CD4-positive, alpha-beta T cell treated with Interleukin-2 at 100 ng/mL for 4 hours (primary cell): ENCODE measurements at regions not wholly inside any gene's neighbourhood (a gene's known extent, or its start where the extent isn't known, plus 50 kb on each side); places are given as distances from the start of the nearest gene placed in this dataset.
"Not testable (repeated sequence)": the region's sequence is repeated elsewhere in the genome, so short reads cannot be mapped to it uniquely, and the experiment has no call there.

Experiments
- DNase-seq: peaks from one replicate; pipeline ENCODE4 v3.0.0-alpha.2; 2020; ENCODE audit warnings: low spot score

- not testable (repeated sequence) for DNase-seq
These were observed 136.4 kb upstream of the AFDN start for GRCh38 chr6:167690167-167690922.

GRCh38 chr6:167690931-167691330 is 135.8 kb upstream of the AFDN start:
- no peak for DNase-seq

GRCh38 chr6:167691533-167692312 is 135.0 kb upstream of the AFDN start:
- no peak for DNase-seq

GRCh38 chr6:167693478-167693877 is 133.2 kb upstream of the AFDN start:
- not testable (repeated sequence) for DNase-seq

GRCh38 chr6:167695831-167696230 is 130.9 kb upstream of the AFDN start:
- no peak for DNase-seq

- DNase-seq: no peak
These were observed 130.4 kb upstream of the AFDN start for GRCh38 chr6:167696296-167696695.

GRCh38 chr6:167697316-167697715 is 129.4 kb upstream of the AFDN start:
- no peak for DNase-seq

- DNase-seq: no peak
These were observed 128.2 kb upstream of the AFDN start for GRCh38 chr6:167698540-167698939.

GRCh38 chr6:167699141-167699931 is 127.4 kb upstream of the AFDN start:
- peak; percentile 41 for DNase-seq

GRCh38 chr6:167700199-167700598 is 126.5 kb upstream of the AFDN start:
- DNase-seq: no peak

- DNase-seq: no peak
These were observed 125.7 kb upstream of the AFDN start for GRCh38 chr6:167701010-167701409.

GRCh38 chr6:167702241-167702827 is 124.4 kb upstream of the AFDN start:
- DNase-seq: no peak

- no peak for DNase-seq
These were observed 123.4 kb upstream of the AFDN start for GRCh38 chr6:167703347-167703746.

GRCh38 chr6:167703781-167704180 is 122.9 kb upstream of the AFDN start:
- DNase-seq: no peak

- no peak for DNase-seq
These were observed 122.3 kb upstream of the AFDN start for GRCh38 chr6:167704396-167704901.

- no peak for DNase-seq
These were observed 121.4 kb upstream of the AFDN start for GRCh38 chr6:167705211-167705750.

- peak; percentile 49 for DNase-seq
These were observed 120.2 kb upstream of the AFDN start for GRCh38 chr6:167706313-167707109.

- DNase-seq: no peak
These were observed 118.8 kb upstream of the AFDN start for GRCh38 chr6:167707686-167708500.

GRCh38 chr6:167708501-167709094 is 118.1 kb upstream of the AFDN start:
- DNase-seq: no peak

GRCh38 chr6:167709196-167709595 is 117.5 kb upstream of the AFDN start:
- DNase-seq: no peak
